ENCODE measurements at regions not wholly inside any gene's neighbourhood (a gene's known extent, or its start where the extent isn't known, plus 50 kb on each side); places are given as distances from the start of the nearest gene placed in this dataset.

- no peak for DNase-seq (ENCODE audit: low read depth in 2 of 3, low spot score in 2 of 3)
These were observed 834.9 kb downstream of the BCL11B start for GRCh38 chr14:98437113-98437512.

DNA sequence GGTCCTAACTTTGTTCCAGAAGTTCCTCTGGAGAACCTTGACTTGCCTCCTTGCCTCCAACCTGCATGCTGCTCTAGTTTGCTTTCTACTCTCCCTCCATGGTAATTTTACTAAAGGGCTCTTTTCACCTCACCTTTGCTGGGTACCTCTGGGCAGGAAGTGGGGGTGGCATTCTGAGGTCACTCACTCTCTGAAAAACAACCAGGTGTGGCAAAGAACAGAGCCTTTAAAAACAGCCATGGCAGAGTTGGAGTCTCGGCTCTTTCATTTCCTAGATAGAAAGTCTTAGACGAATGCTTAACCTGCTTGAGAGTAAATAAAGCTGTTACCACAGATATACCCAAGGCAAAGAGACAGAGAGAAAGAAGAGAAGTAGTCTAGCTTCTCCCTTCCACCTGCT is 827.9 kb downstream of the BCL11B start:
- peak in 1 of 3 donors; percentile 37 for DNase-seq (ENCODE audit: low read depth in 2 of 3, low spot score in 2 of 3)

GRCh38 chr14:98445718-98446117 is 826.3 kb downstream of the BCL11B start:
- DNase-seq (ENCODE audit: low read depth in 2 of 3, low spot score in 2 of 3), result no peak

DNA sequence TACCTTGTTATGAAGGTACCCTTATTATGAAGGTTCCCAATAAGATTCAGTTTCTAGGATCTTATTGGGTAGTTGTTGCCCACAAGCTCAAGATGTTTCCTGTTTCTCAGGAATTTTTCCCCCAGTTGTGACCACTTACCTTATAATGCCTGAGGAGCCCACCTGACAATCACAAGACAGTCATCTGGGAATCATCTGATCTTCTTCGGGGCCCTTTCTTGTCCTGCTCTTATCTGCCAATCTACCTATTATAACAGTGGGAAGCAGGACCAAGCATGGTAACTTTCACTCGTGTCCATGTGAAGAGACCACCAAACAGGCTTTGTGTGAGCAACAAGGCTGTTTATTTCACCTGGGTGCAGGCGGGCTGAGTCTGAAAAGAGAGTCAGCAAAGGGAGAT is 825.5 kb downstream of the BCL11B start:
- DNase-seq (ENCODE audit: low read depth in 2 of 3, low spot score in 2 of 3), result no peak

GRCh38 chr14:98456231-98456630 is 815.8 kb downstream of the BCL11B start:
- no peak for DNase-seq (ENCODE audit: low read depth in 2 of 3, low spot score in 2 of 3)

DNA sequence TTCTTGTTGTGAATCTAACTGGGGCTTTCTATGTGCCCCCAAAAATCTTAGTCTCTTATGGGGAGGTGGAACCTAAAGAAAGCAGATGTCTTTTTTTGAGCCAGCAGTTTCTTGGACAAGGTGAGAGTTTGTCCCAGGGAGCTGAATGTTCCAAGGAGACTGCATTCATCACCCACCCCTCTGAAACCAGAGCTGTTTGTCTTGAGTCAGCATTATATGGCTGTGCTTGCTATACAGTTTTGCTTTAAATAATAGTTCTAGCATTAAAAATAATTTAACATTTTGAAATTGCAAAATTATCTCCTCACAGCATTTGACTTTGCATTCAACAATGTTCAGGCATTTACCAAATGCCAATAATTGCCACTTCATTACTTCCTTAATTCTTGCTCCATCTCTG is 813.3 kb downstream of the BCL11B start:
- no peak for DNase-seq (ENCODE audit: low read depth in 2 of 3, low spot score in 2 of 3)

GRCh38 chr14:98462908-98463307 is 809.1 kb downstream of the BCL11B start:
- no peak for DNase-seq (ENCODE audit: low read depth in 2 of 3, low spot score in 2 of 3)

- DNase-seq (ENCODE audit: low read depth in 2 of 3, low spot score in 2 of 3), result no peak
These were observed 805.2 kb downstream of the BCL11B start for GRCh38 chr14:98466807-98467206.

GRCh38 chr14:98470663-98471062 is 801.3 kb downstream of the BCL11B start:
- DNase-seq (ENCODE audit: low read depth in 2 of 3, low spot score in 2 of 3), result no peak

DNA sequence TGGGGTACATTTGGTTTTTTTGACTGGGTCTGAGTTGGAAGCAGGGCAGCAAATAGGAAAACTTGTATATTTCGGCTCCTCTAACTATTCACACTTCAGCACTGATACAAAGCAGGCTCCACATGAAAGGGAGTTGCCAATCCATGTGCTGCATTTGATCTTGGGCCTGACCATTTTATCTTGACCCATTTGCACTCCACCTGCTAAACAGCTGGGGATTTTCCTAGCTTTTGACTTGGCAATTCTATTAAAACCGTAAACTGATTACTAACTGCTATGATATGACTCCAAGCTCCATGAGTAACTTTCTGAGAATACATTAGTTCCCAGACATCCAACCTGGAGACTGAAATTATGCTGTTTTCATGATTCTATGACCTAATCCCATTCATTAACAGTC is 797.1 kb downstream of the BCL11B start:
- no peak for DNase-seq (ENCODE audit: low read depth in 2 of 3, low spot score in 2 of 3)

DNA sequence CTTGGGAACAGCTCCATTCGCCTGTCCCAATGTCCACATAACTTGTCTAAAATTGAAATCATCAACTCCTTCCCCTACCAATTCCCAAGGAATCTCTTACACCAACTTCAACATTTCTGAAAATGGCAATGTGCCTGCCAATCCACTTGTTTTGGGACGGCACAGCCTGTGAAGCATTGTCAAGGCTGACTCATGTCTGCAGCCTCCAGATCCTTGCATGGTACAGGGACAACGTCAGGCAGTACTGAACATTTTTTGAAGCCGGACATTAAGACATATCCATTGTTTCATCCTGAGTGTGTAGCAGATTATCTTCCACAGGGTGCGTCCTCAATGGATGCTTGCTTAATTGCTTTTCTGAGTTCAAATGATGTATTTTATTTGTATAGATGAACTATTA is 794.1 kb downstream of the BCL11B start:
- DNase-seq (ENCODE audit: low read depth in 2 of 3, low spot score in 2 of 3), result no peak

- no peak for DNase-seq (ENCODE audit: low read depth in 2 of 3, low spot score in 2 of 3)
These were observed 782.9 kb downstream of the BCL11B start for GRCh38 chr14:98489115-98489514.

GRCh38 chr14:98494582-98494981 is 777.4 kb downstream of the BCL11B start:
- DNase-seq (ENCODE audit: low read depth in 2 of 3, low spot score in 2 of 3), result no peak

DNA sequence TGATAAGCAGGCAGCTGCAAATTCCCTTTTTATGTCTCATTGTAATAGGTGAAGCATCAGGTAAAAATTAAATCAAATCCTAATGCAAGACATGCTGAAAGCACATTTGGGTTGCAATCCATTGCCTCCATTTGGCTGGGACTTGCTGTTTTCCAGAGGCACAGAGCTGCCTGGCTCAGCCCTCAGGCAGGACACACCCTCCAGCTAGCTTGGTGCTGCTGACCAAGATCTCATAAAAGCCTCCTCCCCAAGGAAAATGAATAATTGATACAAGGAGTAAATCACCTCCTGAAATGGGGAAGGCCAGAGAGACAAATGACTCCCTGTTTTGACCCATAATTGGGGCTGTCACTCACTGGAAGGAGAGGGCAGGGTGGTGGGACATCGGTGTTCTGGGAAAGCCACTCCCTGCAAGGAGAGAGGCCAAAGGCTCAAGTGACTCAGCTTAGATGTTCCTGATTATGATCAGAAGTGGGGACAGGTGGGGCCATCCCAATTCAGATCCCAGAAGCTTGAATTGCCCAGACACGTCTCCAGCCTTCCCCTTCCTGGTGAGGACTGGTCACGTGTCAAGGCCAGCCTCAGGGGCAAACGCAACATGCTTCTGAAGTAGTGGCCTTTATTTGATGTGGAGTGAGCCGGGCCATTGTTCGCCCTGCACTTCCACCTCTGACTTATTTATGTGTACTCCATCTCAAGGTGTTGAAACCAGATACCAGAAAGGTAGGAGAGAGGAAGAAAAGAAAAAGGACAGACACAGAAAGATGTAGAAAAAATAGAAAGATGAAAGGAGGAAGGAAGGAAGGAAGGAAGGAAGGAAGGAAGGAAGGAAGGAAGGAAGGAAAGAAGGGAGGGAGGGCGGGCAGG is 773.7 kb downstream of the BCL11B start:
- no peak for DNase-seq (ENCODE audit: low read depth in 2 of 3, low spot score in 2 of 3)

DNA sequence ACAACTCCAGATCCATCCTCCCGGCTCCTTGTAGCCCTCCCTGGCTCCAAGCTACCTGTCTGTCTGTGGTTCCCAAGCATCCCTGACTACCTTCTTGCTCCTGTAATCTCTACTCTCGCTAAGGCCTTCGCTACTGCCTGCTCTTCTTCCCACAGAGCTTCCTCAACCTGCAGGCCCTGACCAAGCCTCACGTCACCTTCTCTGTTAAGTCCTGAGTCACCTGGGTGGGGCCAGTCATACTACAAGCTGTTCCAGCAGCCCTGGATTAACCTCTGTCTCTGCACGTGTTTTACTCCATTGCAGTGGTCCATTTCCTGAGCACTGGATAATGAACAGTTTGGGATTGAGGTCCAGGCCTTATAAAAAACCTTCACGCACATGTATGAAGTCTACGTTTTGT is 770.7 kb downstream of the BCL11B start:
- DNase-seq (ENCODE audit: low read depth in 2 of 3, low spot score in 2 of 3), result no peak

GRCh38 chr14:98501836-98502235 is 770.2 kb downstream of the BCL11B start:
- DNase-seq (ENCODE audit: low read depth in 2 of 3, low spot score in 2 of 3), result no peak

DNA sequence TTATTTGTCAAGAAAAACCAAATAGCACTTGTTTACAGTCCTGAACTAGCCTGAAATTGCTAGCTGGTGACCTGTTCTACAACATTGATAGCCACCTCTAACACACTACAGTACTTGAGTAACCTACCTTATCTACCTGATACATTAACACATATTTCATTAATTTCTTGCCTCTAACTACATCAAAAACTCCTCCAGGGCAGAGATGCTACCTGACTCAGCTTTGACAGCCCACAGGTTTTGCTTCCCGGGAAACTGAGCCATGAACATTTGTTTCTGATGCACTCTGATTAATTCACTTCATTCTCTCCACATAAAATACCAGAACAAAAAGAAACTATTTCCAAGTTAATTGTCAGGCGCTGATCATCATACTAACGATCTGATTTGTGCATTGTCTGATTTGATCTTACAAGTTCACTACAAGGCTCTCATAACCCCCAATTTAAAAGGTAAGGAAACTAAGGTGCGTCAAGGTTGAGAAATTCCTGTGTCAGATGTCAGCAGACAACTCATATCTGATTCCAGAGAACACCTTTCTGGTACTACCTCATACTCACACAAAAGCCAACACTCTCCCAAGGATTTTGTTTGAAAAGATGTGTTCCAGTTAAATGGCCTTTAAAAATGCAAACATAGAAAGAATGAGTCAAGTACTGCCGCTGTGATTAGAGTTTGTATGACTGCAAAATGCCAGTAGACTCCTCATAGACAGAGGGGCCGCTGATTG is 768.7 kb downstream of the BCL11B start:
- DNase-seq (ENCODE audit: low read depth in 2 of 3, low spot score in 2 of 3), result no peak

- DNase-seq (ENCODE audit: low read depth in 2 of 3, low spot score in 2 of 3), result no peak
These were observed 764.7 kb downstream of the BCL11B start for GRCh38 chr14:98507264-98507663.

DNA sequence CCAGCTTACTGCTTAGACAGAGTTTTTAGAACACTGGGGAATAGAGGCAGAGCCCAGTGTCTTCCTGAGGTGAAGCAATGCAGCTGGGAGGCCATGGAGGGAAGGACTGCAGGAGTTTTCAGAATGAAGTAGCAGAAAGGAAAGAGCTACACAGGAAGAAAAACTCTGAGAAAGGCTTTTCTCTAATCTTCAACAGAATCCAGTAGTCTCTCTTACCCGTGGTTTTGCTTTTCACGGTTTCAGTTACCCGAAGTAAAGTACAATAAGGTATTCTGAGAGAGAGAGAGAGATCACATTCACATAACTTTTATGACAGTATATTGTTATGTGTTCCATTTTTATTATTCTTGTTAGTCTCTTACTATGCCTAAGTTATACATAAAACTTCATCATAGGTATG is 761.6 kb downstream of the BCL11B start:
- DNase-seq (ENCODE audit: low read depth in 2 of 3, low spot score in 2 of 3), result no peak

- DNase-seq (ENCODE audit: low read depth in 2 of 3, low spot score in 2 of 3), result no peak
These were observed 759.3 kb downstream of the BCL11B start for GRCh38 chr14:98512501-98513251.

- no peak for DNase-seq (ENCODE audit: low read depth in 2 of 3, low spot score in 2 of 3)
These were observed 758.4 kb downstream of the BCL11B start for GRCh38 chr14:98513558-98513957.

Measured in hematopoietic multipotent progenitor cell (in vitro differentiated cells).